SK-N-SH treated with all-trans-retinoic acid at 6 μM for 48 hours (cell line): ENCODE measurements at regions not wholly inside any gene's neighbourhood (a gene's known extent, or its start where the extent isn't known, plus 50 kb on each side); places are given as distances from the start of the nearest gene placed in this dataset.

Experiments
- ATAC-seq: fragments of 200-7000 bp; cut with Tn5 transposase; 3 replicates; pipeline ENCODE4 v1.9.1; 2020; ENCODE audit warnings: mild to moderate bottlenecking, moderate library complexity
- ARNTL ChIP-seq: fragments of 450-650 bp; formaldehyde crosslinking; IDR thresholded peaks from 2 replicates; pipeline ENCODE4 v1.5.0; 2020; ENCODE audit warnings: low read depth, mild to moderate bottlenecking, moderate library complexity, borderline replicate concordance
- BACH2 ChIP-seq: fragments of 250-450 bp; sonication (Bioruptor Pico); IDR thresholded peaks from 2 replicates; pipeline ENCODE4 v1.9.0; 2021; ENCODE audit warnings: mild to moderate bottlenecking, borderline replicate concordance
- CSDC2 ChIP-seq: fragments of 250-450 bp; sonication (Bioruptor Pico); IDR thresholded peaks from 2 replicates; pipeline ENCODE4 v1.5.0; 2020; ENCODE audit warnings: mild to moderate bottlenecking, moderate library complexity
- ESRRG ChIP-seq: fragments of 250-450 bp; sonication (Bioruptor Pico); IDR thresholded peaks from 2 replicates; pipeline ENCODE4 v1.6.1; 2021; ENCODE audit warnings: mild to moderate bottlenecking
- GLIS3 ChIP-seq: fragments of 250-450 bp; sonication (Bioruptor Pico); IDR thresholded peaks from 2 replicates; pipeline ENCODE4 v1.5.0; 2020; ENCODE audit warnings: mild to moderate bottlenecking, moderate library complexity
- ISL1 ChIP-seq: fragments of 250-450 bp; sonication (Bioruptor Pico); IDR thresholded peaks from 2 replicates; pipeline ENCODE4 v2.1.2; 2022; ENCODE audit warnings: mild to moderate bottlenecking, moderate library complexity
- OSR1 ChIP-seq: fragments of 250-450 bp; sonication (Bioruptor Pico); IDR thresholded peaks from 2 replicates; pipeline ENCODE4 v1.8.0; 2022; ENCODE audit warnings: moderate library complexity, mild to moderate bottlenecking, inconsistent platforms
- PPARA ChIP-seq: fragments of 250-450 bp; sonication (Bioruptor Pico); IDR thresholded peaks from 2 replicates; pipeline ENCODE4 v1.5.0; 2020; ENCODE audit warnings: mild to moderate bottlenecking, borderline replicate concordance
- RARB ChIP-seq: fragments of 250-450 bp; sonication (Bioruptor Pico); IDR thresholded peaks from 2 replicates; pipeline ENCODE4 v1.8.0; 2021; ENCODE audit warnings: mild to moderate bottlenecking, moderate library complexity
- SNAI2 ChIP-seq: fragments of 250-450 bp; sonication (Bioruptor Pico); IDR thresholded peaks from 2 replicates; pipeline ENCODE4 v1.5.0; 2020; ENCODE audit warnings: mild to moderate bottlenecking, moderate library complexity
- TCF4 ChIP-seq: fragments of 250-450 bp; sonication (Bioruptor Pico); IDR thresholded peaks from 2 replicates; pipeline ENCODE4 v1.8.0; 2021; ENCODE audit warnings: mild to moderate bottlenecking, moderate library complexity, borderline replicate concordance
- TOX ChIP-seq: fragments of 250-450 bp; sonication (Bioruptor Pico); IDR thresholded peaks from 2 replicates; pipeline ENCODE4 v1.8.0; 2021; ENCODE audit warnings: mild to moderate bottlenecking, moderate library complexity, borderline replicate concordance
- ZC3H10 ChIP-seq: fragments of 250-450 bp; sonication (Bioruptor Pico); IDR thresholded peaks from 2 replicates; pipeline ENCODE4 v1.5.1; 2021; ENCODE audit warnings: mild to moderate bottlenecking, moderate library complexity
- ZFP3 ChIP-seq: fragments of 250-450 bp; sonication (Bioruptor Pico); IDR thresholded peaks from 2 replicates; pipeline ENCODE4 v1.5.0; 2020; ENCODE audit warnings: mild to moderate bottlenecking, moderate library complexity
- ZNF565 ChIP-seq: fragments of 450-650 bp; formaldehyde crosslinking; conservative IDR thresholded peaks from 2 replicates; pipeline ENCODE4 v1.5.0; 2020; ENCODE audit warnings: low read depth, mild to moderate bottlenecking, moderate library complexity
- ZNF70 ChIP-seq: fragments of 450-650 bp; formaldehyde crosslinking; IDR thresholded peaks from 2 replicates; pipeline ENCODE4 v1.5.0; 2020; ENCODE audit warnings: mild to moderate bottlenecking, moderate library complexity
- ZNF8 ChIP-seq: fragments of 450-650 bp; formaldehyde crosslinking; IDR thresholded peaks from 2 replicates; pipeline ENCODE4 v1.5.0; 2020; ENCODE audit warnings: mild to moderate bottlenecking, moderate library complexity
- TF ChIP-seq, protein P1 (sequence below): fragments of 250-450 bp; sonication (Bioruptor Pico); IDR thresholded peaks from 2 replicates; pipeline ENCODE4 v1.5.0; 2020; ENCODE audit warnings: mild to moderate bottlenecking, moderate library complexity
- TF ChIP-seq, protein P2 (sequence below): fragments of 250-450 bp; sonication (Bioruptor Pico); IDR thresholded peaks from 2 replicates; pipeline ENCODE4 v1.8.0; 2020; ENCODE audit warnings: mild to moderate bottlenecking, moderate library complexity, borderline replicate concordance
- TF ChIP-seq, protein P3 (sequence below): fragments of 250-450 bp; sonication (Bioruptor Pico); IDR thresholded peaks from 2 replicates; pipeline ENCODE4 v1.5.1; 2020; ENCODE audit warnings: low read depth, mild to moderate bottlenecking, moderate library complexity
- TF ChIP-seq, protein P4 (sequence below): fragments of 250-450 bp; sonication (Bioruptor Pico); IDR thresholded peaks from 2 replicates; pipeline ENCODE4 v1.5.1; 2021; ENCODE audit warnings: mild to moderate bottlenecking, moderate library complexity

DNA sequence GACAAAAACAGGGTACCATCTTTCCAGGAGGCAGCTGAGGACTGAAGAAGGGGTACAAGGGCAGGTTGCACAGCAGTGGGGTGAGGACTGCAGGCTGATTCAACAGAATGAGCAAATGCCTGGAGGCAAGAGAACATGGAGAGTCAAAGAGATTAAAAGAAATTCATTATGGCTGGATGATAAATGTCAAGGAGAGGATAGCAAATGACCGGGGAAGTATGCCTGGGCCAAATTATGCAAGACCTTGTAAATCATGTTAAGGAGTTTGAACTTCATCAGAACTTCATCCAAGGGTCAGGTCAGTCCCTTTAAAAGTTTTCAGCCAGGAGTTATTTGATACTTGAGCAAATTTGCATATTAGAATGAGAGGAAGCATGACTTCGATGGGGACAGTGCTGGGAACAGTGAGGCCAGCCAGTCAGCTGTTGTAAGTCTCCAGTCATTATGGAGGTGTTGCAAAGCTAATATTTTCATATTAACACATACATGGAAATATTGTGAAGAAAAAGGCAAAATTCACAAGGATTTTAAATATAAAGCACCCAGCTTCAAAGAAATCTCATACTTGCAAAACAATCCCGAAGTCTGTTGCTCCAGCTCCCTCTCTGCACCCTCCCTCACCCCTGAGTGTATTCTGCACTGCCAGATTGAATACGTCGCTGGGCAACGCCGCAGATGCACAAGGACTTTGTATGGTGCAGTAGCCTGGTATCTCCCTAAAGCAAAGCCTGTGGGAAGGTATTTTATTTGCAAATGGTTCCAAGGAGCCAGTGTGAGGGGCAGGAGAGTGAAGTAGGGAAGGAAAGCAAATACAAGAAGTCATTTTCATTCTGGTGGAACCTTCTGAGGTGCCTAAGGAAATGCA is 509.8 kb upstream of the TLE4 start:
- TF ChIP-seq ISL1 (CRISPR knock-in tag), result no peak
- TF ChIP-seq ZFP3, result no peak
- TF ChIP-seq ARNTL (CRISPR knock-in tag), result no peak
- TF ChIP-seq, protein P1, sequence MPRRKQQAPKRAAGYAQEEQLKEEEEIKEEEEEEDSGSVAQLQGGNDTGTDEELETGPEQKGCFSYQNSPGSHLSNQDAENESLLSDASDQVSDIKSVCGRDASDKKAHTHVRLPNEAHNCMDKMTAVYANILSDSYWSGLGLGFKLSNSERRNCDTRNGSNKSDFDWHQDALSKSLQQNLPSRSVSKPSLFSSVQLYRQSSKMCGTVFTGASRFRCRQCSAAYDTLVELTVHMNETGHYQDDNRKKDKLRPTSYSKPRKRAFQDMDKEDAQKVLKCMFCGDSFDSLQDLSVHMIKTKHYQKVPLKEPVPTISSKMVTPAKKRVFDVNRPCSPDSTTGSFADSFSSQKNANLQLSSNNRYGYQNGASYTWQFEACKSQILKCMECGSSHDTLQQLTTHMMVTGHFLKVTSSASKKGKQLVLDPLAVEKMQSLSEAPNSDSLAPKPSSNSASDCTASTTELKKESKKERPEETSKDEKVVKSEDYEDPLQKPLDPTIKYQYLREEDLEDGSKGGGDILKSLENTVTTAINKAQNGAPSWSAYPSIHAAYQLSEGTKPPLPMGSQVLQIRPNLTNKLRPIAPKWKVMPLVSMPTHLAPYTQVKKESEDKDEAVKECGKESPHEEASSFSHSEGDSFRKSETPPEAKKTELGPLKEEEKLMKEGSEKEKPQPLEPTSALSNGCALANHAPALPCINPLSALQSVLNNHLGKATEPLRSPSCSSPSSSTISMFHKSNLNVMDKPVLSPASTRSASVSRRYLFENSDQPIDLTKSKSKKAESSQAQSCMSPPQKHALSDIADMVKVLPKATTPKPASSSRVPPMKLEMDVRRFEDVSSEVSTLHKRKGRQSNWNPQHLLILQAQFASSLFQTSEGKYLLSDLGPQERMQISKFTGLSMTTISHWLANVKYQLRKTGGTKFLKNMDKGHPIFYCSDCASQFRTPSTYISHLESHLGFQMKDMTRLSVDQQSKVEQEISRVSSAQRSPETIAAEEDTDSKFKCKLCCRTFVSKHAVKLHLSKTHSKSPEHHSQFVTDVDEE (CRISPR knock-in tag), result no peak
- TF ChIP-seq, protein P2, sequence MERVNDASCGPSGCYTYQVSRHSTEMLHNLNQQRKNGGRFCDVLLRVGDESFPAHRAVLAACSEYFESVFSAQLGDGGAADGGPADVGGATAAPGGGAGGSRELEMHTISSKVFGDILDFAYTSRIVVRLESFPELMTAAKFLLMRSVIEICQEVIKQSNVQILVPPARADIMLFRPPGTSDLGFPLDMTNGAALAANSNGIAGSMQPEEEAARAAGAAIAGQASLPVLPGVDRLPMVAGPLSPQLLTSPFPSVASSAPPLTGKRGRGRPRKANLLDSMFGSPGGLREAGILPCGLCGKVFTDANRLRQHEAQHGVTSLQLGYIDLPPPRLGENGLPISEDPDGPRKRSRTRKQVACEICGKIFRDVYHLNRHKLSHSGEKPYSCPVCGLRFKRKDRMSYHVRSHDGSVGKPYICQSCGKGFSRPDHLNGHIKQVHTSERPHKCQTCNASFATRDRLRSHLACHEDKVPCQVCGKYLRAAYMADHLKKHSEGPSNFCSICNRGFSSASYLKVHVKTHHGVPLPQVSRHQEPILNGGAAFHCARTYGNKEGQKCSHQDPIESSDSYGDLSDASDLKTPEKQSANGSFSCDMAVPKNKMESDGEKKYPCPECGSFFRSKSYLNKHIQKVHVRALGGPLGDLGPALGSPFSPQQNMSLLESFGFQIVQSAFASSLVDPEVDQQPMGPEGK (CRISPR knock-in tag), result no peak
- no peak for TF ChIP-seq RARB (CRISPR knock-in tag)
- TF ChIP-seq ESRRG (CRISPR knock-in tag), result no peak
- no peak for TF ChIP-seq PPARA (CRISPR knock-in tag)
- TF ChIP-seq OSR1 (CRISPR knock-in tag), result no peak
- TF ChIP-seq BACH2 (CRISPR knock-in tag), result no peak
- TF ChIP-seq CSDC2 (CRISPR knock-in tag), result no peak
- no peak for TF ChIP-seq ZNF70 (CRISPR knock-in tag)
- no peak for TF ChIP-seq ZNF8 (CRISPR knock-in tag)
- TF ChIP-seq, protein P3, sequence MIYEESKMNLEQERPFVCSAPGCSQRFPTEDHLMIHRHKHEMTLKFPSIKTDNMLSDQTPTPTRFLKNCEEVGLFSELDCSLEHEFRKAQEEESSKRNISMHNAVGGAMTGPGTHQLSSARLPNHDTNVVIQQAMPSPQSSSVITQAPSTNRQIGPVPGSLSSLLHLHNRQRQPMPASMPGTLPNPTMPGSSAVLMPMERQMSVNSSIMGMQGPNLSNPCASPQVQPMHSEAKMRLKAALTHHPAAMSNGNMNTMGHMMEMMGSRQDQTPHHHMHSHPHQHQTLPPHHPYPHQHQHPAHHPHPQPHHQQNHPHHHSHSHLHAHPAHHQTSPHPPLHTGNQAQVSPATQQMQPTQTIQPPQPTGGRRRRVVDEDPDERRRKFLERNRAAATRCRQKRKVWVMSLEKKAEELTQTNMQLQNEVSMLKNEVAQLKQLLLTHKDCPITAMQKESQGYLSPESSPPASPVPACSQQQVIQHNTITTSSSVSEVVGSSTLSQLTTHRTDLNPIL (CRISPR knock-in tag), result no peak
- TF ChIP-seq TCF4 (CRISPR knock-in tag), result no peak
- TF ChIP-seq, protein P4, sequence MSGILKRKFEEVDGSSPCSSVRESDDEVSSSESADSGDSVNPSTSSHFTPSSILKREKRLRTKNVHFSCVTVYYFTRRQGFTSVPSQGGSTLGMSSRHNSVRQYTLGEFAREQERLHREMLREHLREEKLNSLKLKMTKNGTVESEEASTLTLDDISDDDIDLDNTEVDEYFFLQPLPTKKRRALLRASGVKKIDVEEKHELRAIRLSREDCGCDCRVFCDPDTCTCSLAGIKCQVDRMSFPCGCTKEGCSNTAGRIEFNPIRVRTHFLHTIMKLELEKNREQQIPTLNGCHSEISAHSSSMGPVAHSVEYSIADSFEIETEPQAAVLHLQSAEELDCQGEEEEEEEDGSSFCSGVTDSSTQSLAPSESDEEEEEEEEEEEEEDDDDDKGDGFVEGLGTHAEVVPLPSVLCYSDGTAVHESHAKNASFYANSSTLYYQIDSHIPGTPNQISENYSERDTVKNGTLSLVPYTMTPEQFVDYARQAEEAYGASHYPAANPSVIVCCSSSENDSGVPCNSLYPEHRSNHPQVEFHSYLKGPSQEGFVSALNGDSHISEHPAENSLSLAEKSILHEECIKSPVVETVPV (CRISPR knock-in tag), result no peak
- TF ChIP-seq ZC3H10, result no peak
- no peak for TF ChIP-seq GLIS3 (CRISPR knock-in tag)
- TF ChIP-seq SNAI2 (CRISPR knock-in tag), result no peak
- TF ChIP-seq, all 23 proteins: peak for 0
- ATAC-seq, result no peak

DNA sequence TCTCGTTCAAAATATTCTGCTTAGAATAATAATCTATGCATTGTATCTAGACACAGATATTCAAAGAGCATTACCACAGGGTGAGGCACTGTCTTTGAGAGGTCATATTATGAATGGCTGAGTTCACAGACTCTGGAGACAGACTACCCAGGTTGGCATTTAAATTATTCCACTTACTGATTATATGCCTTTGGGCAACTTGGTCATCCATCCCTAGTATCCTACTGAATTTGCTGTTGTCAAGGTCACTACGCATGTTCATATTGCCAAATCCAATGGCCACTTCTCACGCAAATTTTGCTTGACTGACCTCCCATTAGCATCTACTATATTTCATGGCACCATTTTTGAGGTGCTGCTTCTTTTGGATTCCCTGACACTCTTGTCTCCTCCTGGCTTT is 498.6 kb upstream of the TLE4 start:
- ATAC-seq, result no peak
- TF ChIP-seq, protein P2 (CRISPR knock-in tag), result no peak
- TF ChIP-seq ISL1 (CRISPR knock-in tag), result no peak
- no peak for TF ChIP-seq ZNF70 (CRISPR knock-in tag)
- TF ChIP-seq GLIS3 (CRISPR knock-in tag), result no peak

DNA sequence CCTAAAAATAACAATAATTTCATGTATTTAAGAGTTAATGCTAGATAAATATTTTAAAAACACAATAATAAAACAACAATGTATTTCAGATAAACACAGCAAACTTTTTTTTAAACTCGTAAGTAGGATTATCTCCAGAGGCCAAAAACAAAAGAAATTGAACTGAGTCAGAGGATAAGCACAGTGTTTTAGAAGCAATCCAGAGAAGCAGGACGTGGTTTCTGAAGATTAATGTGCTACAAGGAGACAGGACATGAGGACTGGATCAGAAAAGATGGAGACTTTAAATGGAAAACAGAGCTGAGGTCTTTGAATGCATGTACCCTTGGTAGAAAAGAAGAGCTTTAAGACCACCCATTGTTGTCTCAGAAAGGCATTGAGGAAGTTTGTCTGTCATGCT is 491.2 kb upstream of the TLE4 start:
- ATAC-seq, result no peak
- TF ChIP-seq, protein P3 (CRISPR knock-in tag), result no peak
- TF ChIP-seq, protein P4 (CRISPR knock-in tag), result no peak
- no peak for TF ChIP-seq PPARA (CRISPR knock-in tag)
- no peak for TF ChIP-seq ZNF565 (CRISPR knock-in tag)
- no peak for TF ChIP-seq BACH2 (CRISPR knock-in tag)
- TF ChIP-seq ISL1 (CRISPR knock-in tag), result no peak
- no peak for TF ChIP-seq OSR1 (CRISPR knock-in tag)
- TF ChIP-seq TCF4 (CRISPR knock-in tag), result no peak
- no peak for TF ChIP-seq ESRRG (CRISPR knock-in tag)
- no peak for TF ChIP-seq ARNTL (CRISPR knock-in tag)
- no peak for TF ChIP-seq TOX (CRISPR knock-in tag)
- TF ChIP-seq ZC3H10, result no peak
- TF ChIP-seq, protein P2 (CRISPR knock-in tag), result no peak
